ENCODE measurements at regions not wholly inside any gene's neighbourhood (a gene's known extent, or its start where the extent isn't known, plus 50 kb on each side); places are given as distances from the start of the nearest gene placed in this dataset.

DNA sequence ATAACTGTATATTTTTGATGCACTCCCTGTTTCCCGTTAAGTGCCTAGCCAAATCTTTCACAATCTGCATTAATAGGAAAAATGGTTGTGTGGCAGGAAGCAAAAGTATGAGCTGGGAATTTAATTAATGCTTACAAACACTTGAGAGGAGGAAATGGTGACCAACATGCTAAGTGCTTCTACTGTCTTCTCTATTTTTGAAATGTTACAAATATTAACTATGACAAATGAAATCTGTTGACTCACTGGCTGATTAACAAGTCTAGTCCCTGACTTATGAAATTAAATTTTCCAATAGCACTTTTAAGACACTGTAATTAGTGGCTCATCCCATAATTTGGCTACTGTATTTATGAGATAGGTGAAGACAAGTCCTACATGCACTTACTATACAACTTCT is 446.9 kb upstream of the DPPA4 start:
- H3K27ac ChIP-seq (ENCODE audit: extremely low read depth, low read depth, low read length), result no peak overlapping the region
- 0% methylated on average over 1 of the region's 1 CpG for WGBS (ENCODE audit: insufficient coverage, low coverage, missing lambda C conversion rate)
- no peaks in the 10 kb centered on the region for H3K36me3 ChIP-seq (ENCODE audit: control insufficient read depth, insufficient read depth, low read length)
- no peak overlapping the region for H3K9ac ChIP-seq (ENCODE audit: insufficient read depth in 1 of 2, low read depth in 2 of 2, low read length in 2 of 2)
- no peaks in the 10 kb centered on the region for H4K20me1 ChIP-seq (replicated peaks; ENCODE audit: control insufficient read depth, insufficient read depth, low read length)
- ChIA-PET CTCF (ENCODE audit: low intra/inter-chr PET ratio) (no interaction called here), POLR2A (no interaction called here)
- H3K79me2 ChIP-seq (ENCODE audit: control insufficient read depth, insufficient read depth, low read length), result no peaks in the 10 kb centered on the region
- no peak overlapping the region for H2AFZ ChIP-seq (ENCODE audit: low read depth, low read length)
- H3K27me3 ChIP-seq (ENCODE audit: control insufficient read depth in 2 of 2, insufficient read depth in 2 of 2, low read length in 2 of 2), result no peaks in the 10 kb centered on the region
- no peaks in the 10 kb centered on the region for H3K9me3 ChIP-seq (replicated peaks; ENCODE audit: control insufficient read depth, insufficient read depth, low read depth, low read length)
- in situ Hi-C loops (cut with MboI), result no loop called here
- no TSS peak for BruUV-seq (replicated peaks)
- no peak overlapping the region for H3K4me2 ChIP-seq (ENCODE audit: insufficient read depth, low read length)
- no peak for DNase-seq (ENCODE audit: extremely low read depth in 1 of 4, low spot score in 3 of 4)
- no peaks in the 10 kb centered on the region for H3K4me1 ChIP-seq (replicated peaks in 1 of 2; ENCODE audit: control insufficient read depth in 2 of 2, insufficient read depth in 2 of 2, low read length in 2 of 2)
- intact Hi-C loops (cut with micrococcal nuclease), result no loop called here
- H3K4me3 ChIP-seq, result no peak overlapping the region
- no peak for FAIRE-seq
- no peak for TF ChIP-seq MBD2 (IDR thresholded peaks at IDR 0.05; ENCODE audit: borderline replicate concordance, low read depth)
- no peak for TF ChIP-seq FOXJ2 (tag; IDR thresholded peaks at IDR 0.05)
- TF ChIP-seq ZNF384 (IDR thresholded peaks at IDR 0.05; ENCODE audit: low read depth, low read length), result no peak
- TF ChIP-seq, protein P1, sequence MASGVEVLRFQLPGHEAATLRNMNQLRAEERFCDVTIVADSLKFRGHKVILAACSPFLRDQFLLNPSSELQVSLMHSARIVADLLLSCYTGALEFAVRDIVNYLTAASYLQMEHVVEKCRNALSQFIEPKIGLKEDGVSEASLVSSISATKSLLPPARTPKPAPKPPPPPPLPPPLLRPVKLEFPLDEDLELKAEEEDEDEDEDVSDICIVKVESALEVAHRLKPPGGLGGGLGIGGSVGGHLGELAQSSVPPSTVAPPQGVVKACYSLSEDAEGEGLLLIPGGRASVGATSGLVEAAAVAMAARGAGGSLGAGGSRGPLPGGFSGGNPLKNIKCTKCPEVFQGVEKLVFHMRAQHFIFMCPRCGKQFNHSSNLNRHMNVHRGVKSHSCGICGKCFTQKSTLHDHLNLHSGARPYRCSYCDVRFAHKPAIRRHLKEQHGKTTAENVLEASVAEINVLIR (CRISPR knock-in tag; IDR thresholded peaks at IDR 0.05), result no peak
- no peak for TF ChIP-seq ESRRA (IDR thresholded peaks at IDR 0.05; ENCODE audit: borderline replicate concordance, low read depth)
- TF ChIP-seq CEBPB (tag; IDR thresholded peaks at IDR 0.05), result no peak
- no peak for TF ChIP-seq CTBP1 (IDR thresholded peaks at IDR 0.05; ENCODE audit: borderline replicate concordance)
- no peak for TF ChIP-seq NR2C1 (IDR thresholded peaks at IDR 0.05)
- no peak for TF ChIP-seq NR2C1 (tag; IDR thresholded peaks at IDR 0.05)
- TF ChIP-seq, protein P2, sequence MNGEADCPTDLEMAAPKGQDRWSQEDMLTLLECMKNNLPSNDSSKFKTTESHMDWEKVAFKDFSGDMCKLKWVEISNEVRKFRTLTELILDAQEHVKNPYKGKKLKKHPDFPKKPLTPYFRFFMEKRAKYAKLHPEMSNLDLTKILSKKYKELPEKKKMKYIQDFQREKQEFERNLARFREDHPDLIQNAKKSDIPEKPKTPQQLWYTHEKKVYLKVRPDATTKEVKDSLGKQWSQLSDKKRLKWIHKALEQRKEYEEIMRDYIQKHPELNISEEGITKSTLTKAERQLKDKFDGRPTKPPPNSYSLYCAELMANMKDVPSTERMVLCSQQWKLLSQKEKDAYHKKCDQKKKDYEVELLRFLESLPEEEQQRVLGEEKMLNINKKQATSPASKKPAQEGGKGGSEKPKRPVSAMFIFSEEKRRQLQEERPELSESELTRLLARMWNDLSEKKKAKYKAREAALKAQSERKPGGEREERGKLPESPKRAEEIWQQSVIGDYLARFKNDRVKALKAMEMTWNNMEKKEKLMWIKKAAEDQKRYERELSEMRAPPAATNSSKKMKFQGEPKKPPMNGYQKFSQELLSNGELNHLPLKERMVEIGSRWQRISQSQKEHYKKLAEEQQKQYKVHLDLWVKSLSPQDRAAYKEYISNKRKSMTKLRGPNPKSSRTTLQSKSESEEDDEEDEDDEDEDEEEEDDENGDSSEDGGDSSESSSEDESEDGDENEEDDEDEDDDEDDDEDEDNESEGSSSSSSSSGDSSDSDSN (IDR thresholded peaks at IDR 0.05; ENCODE audit: borderline replicate concordance in 1 of 2, low read depth in 2 of 2, low read length in 2 of 2), result no peak
- TF ChIP-seq JUNB (CRISPR knock-in tag; conservative IDR thresholded peaks at IDR 0.05), result no peak
- TF ChIP-seq, protein P3, sequence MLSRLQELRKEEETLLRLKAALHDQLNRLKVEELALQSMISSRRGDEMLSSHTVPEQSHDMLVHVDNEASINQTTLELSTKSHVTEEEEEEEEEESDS (CRISPR knock-in tag; IDR thresholded peaks at IDR 0.05), result no peak
- ATAC-seq, result no peak
- no peaks in the 10 kb centered on the region for H3K9me1 ChIP-seq (ENCODE audit: control insufficient read depth, insufficient read depth, low read length)

All from K562 (cell line).